ENCODE measurements at regions not wholly inside any gene's neighbourhood (a gene's known extent, or its start where the extent isn't known, plus 50 kb on each side); places are given as distances from the start of the nearest gene placed in this dataset.

DNA sequence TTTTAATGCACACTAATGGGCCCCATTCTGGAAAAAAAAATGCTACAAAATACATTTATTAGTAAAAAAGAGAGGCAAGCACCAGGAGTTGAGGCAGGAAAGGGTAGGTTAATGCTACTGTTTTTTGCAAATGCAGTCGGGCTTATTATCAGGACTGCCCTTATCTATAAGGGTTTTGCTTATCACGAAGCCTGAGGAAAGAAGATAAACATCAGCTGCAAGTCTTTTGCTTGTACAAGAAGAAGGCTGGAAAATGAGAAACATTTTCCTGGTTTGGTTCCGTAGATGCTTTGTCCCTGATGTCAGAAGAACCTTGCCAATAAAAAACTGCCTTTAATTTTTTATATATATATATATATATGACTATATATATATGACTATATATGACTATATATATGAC lies 189.3 kb upstream of the VGLL2 start:
- TF ChIP-seq, protein P1, sequence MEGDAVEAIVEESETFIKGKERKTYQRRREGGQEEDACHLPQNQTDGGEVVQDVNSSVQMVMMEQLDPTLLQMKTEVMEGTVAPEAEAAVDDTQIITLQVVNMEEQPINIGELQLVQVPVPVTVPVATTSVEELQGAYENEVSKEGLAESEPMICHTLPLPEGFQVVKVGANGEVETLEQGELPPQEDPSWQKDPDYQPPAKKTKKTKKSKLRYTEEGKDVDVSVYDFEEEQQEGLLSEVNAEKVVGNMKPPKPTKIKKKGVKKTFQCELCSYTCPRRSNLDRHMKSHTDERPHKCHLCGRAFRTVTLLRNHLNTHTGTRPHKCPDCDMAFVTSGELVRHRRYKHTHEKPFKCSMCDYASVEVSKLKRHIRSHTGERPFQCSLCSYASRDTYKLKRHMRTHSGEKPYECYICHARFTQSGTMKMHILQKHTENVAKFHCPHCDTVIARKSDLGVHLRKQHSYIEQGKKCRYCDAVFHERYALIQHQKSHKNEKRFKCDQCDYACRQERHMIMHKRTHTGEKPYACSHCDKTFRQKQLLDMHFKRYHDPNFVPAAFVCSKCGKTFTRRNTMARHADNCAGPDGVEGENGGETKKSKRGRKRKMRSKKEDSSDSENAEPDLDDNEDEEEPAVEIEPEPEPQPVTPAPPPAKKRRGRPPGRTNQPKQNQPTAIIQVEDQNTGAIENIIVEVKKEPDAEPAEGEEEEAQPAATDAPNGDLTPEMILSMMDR (conservative IDR thresholded peaks at IDR 0.05): no peak
- TF ChIP-seq EZH2 (IDR thresholded peaks at IDR 0.05; ENCODE audit: low read depth): no peak
